ENCODE measurements at regions not wholly inside any gene's neighbourhood (a gene's known extent, or its start where the extent isn't known, plus 50 kb on each side); places are given as distances from the start of the nearest gene placed in this dataset.
"Not testable (repeated sequence)": the region's sequence is repeated elsewhere in the genome, so short reads cannot be mapped to it uniquely, and the experiment has no call there.

DNA sequence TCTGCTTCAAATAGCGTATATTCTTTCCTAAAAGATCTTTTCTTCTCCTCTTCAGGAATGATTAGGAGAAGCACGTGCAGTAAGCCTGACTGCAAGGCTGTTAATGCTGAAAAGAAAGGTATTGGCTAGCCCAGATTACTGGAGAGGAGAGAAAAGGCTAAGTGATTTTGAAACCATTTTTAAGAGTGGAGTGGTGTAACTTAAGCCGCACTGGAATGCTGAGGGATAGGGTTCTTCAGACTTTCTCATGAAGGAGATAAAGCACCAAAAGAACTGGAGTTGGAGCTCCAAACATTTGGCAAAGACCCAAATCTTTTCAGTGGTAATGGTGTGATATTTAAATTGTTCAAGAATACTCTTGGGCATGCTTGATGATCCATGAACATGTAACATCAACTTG is 388.3 kb downstream of the COG6 start:
- CTCF ChIA-PET = no interaction called here
- DNase-seq (ENCODE audit: low read depth) = no peak

DNA sequence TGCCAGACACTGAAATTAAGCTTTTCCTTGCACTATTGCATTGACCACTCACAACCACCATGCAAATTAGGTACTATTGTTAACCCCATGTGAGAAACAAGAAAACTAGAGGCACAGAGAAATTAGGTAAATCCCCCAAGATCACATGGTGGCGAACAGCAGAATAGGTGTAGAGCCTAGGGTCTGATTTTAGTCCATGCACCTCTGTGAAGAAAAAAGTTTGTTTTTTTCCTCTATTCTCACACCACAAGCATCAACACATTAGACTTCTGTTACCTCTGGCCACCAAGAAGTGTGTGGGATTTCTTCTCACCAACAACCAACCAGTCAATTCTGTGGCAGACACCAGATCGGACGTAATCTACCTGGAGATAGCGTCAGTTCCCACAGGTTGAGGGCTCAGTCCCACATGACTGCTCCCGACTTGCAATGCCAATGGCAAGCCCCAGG is 391.9 kb downstream of the COG6 start:
- Histone ChIP-seq H3K27me3 (ENCODE audit: control insufficient read depth, insufficient read depth, low read length) (peaks cover 4% of the 10 kb centered on the region; the same call in 1 of the 2 replicates), H3K4me3 (ENCODE audit: low read depth, low read length) (no peak overlapping the region), H3K36me3 (ENCODE audit: control insufficient read depth, insufficient read depth, low read length) (no peaks in the 10 kb centered on the region)
- POLR2A ChIA-PET = no interaction called here
- DNase-seq (ENCODE audit: low read depth) = no peak
- CTCF ChIA-PET = no interaction called here
- TF ChIP-seq, protein P1, sequence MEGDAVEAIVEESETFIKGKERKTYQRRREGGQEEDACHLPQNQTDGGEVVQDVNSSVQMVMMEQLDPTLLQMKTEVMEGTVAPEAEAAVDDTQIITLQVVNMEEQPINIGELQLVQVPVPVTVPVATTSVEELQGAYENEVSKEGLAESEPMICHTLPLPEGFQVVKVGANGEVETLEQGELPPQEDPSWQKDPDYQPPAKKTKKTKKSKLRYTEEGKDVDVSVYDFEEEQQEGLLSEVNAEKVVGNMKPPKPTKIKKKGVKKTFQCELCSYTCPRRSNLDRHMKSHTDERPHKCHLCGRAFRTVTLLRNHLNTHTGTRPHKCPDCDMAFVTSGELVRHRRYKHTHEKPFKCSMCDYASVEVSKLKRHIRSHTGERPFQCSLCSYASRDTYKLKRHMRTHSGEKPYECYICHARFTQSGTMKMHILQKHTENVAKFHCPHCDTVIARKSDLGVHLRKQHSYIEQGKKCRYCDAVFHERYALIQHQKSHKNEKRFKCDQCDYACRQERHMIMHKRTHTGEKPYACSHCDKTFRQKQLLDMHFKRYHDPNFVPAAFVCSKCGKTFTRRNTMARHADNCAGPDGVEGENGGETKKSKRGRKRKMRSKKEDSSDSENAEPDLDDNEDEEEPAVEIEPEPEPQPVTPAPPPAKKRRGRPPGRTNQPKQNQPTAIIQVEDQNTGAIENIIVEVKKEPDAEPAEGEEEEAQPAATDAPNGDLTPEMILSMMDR (IDR thresholded peaks at IDR 0.05; ENCODE audit: insufficient read depth, low read depth, low read length) = no peak

More for the DNA sequence above, 388.3 kb downstream of the COG6 start:
- Histone ChIP-seq H3K36me3 (ENCODE audit: control insufficient read depth, insufficient read depth, low read length) (no peaks in the 10 kb centered on the region), H3K27me3 (ENCODE audit: control insufficient read depth, insufficient read depth, low read length) (peaks cover 2% of the 10 kb centered on the region; the same call in 1 of the 2 replicates), H3K4me3 (ENCODE audit: low read depth, low read length) (no peak overlapping the region)
- POLR2A ChIA-PET = no interaction called here
- TF ChIP-seq, protein P1 (IDR thresholded peaks at IDR 0.05; ENCODE audit: insufficient read depth, low read depth, low read length) = no peak

DNA sequence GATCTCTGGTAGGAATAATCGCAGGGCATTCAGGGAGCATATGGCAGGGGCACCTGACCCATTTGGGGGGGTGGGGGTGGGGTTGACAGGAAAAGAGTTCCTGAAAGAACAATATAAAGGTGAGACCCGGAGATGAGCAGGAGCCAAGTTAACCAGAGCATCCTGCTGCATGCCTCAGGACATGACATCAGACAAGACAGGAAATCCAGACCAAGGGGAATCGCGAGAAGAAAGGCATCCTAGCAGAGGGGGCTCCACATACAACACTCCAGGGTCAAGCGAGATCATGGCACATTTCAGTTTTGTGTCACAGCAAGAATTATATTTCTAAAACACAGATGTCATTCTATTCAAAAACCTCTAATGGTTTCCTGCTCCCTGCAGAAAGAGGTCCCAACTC is 393.1 kb downstream of the COG6 start:
- no peak for DNase-seq (ENCODE audit: low read depth)
- no peaks in the 10 kb centered on the region for H3K36me3 ChIP-seq (ENCODE audit: control insufficient read depth, insufficient read depth, low read length)
- peaks cover 5% of the 10 kb centered on the region; the same call in 1 of the 2 replicates for H3K27me3 ChIP-seq (ENCODE audit: control insufficient read depth, insufficient read depth, low read length)
- CTCF ChIA-PET = interaction anchor here (0.6 kb wide), 2 partner anchors 41 to 1200 kb away, joined by 3 read pairs; no protein-coding TSS in a partner anchor
- POLR2A ChIA-PET = no interaction called here
- H3K4me3 ChIP-seq (ENCODE audit: low read depth, low read length) = no peak overlapping the region
- TF ChIP-seq, protein P1 (IDR thresholded peaks at IDR 0.05; ENCODE audit: insufficient read depth, low read depth, low read length) = no peak

DNA sequence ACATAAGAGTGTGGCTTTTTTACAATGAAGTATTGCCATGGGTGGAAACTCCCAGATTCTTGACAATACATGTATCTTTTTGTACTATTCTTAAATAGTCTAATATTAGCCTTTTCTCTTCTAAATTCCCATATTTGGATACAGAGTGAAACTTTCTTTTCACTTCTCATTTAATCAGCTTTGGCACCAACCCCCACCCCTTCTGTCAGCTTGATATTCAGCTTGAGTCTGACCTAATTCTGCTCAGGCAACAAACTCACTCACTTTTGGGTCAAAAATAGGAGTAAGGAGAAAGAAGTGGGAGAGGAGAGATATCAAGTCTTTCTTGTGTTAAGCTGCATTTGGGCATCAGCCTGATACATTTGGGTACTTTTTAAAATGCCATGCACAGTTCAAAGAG is 397.5 kb downstream of the COG6 start:
- CTCF ChIA-PET = interaction anchor here (1.2 kb wide), 1 partner anchor 10 kb away, joined by 3 read pairs; no protein-coding TSS in a partner anchor
- DNase-seq (ENCODE audit: low read depth) = no peak

DNA sequence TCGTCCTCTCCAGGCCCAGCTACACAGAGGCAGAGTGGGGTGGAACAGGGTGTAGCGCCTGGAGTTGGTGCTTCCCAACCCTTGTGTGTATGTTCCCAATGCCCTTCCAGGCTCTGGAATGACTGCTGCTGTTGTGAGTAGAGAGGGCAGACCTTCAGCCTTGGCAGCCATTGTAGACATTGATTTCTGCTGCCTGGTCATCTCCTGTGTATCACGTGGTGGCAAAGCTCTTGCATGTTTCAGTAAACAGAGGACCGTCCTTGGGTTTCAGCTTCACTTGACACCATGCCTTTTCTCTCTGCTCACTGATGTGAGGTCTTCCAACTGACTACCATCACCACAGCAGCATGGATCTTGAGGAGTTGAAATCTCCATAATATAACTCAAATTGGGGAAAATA is 397.9 kb downstream of the COG6 start:
- ChIA-PET CTCF (interaction anchor here (1.2 kb wide), 1 partner anchor 10 kb away, joined by 3 read pairs; no protein-coding TSS in a partner anchor), POLR2A (no interaction called here)
- TF ChIP-seq, protein P1 (IDR thresholded peaks at IDR 0.05; ENCODE audit: insufficient read depth, low read depth, low read length) = no peak
- no peaks in the 10 kb centered on the region for H3K36me3 ChIP-seq (ENCODE audit: control insufficient read depth, insufficient read depth, low read length)
- no peak for DNase-seq (ENCODE audit: low read depth)
- peaks cover 6% of the 10 kb centered on the region; the same call in 1 of the 2 replicates for H3K27me3 ChIP-seq (ENCODE audit: control insufficient read depth, insufficient read depth, low read length)
- no peak overlapping the region for H3K4me3 ChIP-seq (ENCODE audit: low read depth, low read length)

More for the DNA sequence above, 397.5 kb downstream of the COG6 start:
- TF ChIP-seq, protein P1 (IDR thresholded peaks at IDR 0.05; ENCODE audit: insufficient read depth, low read depth, low read length) = no peak
- Histone ChIP-seq H3K4me3 (ENCODE audit: low read depth, low read length) (no peak overlapping the region), H3K36me3 (ENCODE audit: control insufficient read depth, insufficient read depth, low read length) (no peaks in the 10 kb centered on the region), H3K27me3 (ENCODE audit: control insufficient read depth, insufficient read depth, low read length) (peaks cover 6% of the 10 kb centered on the region; the same call in 1 of the 2 replicates)
- POLR2A ChIA-PET = interaction anchor here (0.6 kb wide), 1 partner anchor 220 kb away, joined by 3 read pairs; no protein-coding TSS in a partner anchor

DNA sequence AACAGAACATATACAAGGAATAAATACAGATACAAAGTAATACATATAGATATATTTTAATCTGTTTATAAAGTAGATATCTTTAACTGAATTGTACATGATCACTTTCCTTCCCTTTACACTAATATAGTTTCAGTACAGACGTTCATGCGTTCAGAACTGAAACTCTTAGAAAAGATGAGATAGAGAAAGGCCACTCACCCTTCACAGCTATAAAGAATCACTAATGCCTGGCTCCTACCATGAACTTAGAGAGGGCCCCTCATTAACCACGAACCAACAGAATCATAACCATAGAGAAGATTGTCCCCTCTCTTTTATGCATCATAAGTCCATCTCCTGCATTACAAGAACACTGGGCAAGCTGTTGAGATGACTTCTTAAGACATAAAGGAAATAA is 399.0 kb downstream of the COG6 start:
- H3K27me3 ChIP-seq (ENCODE audit: control insufficient read depth, insufficient read depth, low read length); H3K36me3 ChIP-seq (ENCODE audit: control insufficient read depth, insufficient read depth, low read length); DNase-seq (ENCODE audit: low read depth); POLR2A ChIA-PET; H3K4me3 ChIP-seq (ENCODE audit: low read depth, low read length): not testable (repeated sequence)
- CTCF ChIA-PET = interaction anchor here (0.8 kb wide), 1 partner anchor 59 kb away, joined by 4 read pairs; no protein-coding TSS in a partner anchor
